ENCODE measurements at regions not wholly inside any gene's neighbourhood (a gene's known extent, or its start where the extent isn't known, plus 50 kb on each side); places are given as distances from the start of the nearest gene placed in this dataset.

DNA sequence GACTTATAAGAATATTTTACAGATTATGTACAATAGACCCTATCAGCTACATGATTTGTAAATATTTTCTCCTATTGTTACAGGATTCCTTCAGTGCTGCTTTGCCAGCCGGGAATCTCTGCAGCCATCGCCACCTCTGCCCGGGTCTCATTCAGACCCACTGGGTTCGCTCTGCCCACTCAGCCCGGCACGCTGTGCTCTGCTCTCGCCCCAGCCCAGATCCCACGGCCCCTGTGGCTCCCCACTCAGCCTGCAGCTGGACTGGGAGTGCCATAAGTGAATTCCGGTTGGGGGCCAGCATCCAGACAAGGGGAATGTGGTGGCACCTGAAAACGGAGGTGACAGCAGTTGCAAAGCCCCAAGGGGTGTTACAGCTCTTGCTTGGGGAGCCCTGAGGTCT, 71.8 kb downstream of the NPAP1 start:
- TF ChIP-seq, protein P1, sequence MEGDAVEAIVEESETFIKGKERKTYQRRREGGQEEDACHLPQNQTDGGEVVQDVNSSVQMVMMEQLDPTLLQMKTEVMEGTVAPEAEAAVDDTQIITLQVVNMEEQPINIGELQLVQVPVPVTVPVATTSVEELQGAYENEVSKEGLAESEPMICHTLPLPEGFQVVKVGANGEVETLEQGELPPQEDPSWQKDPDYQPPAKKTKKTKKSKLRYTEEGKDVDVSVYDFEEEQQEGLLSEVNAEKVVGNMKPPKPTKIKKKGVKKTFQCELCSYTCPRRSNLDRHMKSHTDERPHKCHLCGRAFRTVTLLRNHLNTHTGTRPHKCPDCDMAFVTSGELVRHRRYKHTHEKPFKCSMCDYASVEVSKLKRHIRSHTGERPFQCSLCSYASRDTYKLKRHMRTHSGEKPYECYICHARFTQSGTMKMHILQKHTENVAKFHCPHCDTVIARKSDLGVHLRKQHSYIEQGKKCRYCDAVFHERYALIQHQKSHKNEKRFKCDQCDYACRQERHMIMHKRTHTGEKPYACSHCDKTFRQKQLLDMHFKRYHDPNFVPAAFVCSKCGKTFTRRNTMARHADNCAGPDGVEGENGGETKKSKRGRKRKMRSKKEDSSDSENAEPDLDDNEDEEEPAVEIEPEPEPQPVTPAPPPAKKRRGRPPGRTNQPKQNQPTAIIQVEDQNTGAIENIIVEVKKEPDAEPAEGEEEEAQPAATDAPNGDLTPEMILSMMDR (IDR thresholded peaks at IDR 0.05) = no peak
- no peak for TF ChIP-seq EP300 (IDR thresholded peaks at IDR 0.05)

Data from ovary (tissue), 3 donors.